Right atrium auricular region (tissue), 2 donors: ENCODE measurements at regions not wholly inside any gene's neighbourhood (a gene's known extent, or its start where the extent isn't known, plus 50 kb on each side); places are given as distances from the start of the nearest gene placed in this dataset.

Experiments used
- DNase-seq: peaks from one replicate; pipeline ENCODE4 v3.0.0-alpha.2; 2019; ENCODE audit warnings: low spot score
- H3K27ac ChIP-seq, 2 donors: fragments of 200-600 bp; sonication (generic); 1 replicate in 1 of 2; 2 replicates in 1 of 2; pipeline ENCODE4 v1.5.1; 2016 to 2019
- H3K27me3 ChIP-seq, 2 donors: fragments of 200-600 bp; sonication (generic); one replicate each; pipeline versions ENCODE4 v1.5.1 to v1.6.0; 2017 to 2019
- H3K36me3 ChIP-seq: fragments of 200-600 bp; sonication (generic); one replicate; pipeline ENCODE4 v1.5.1; 2016
- H3K4me1 ChIP-seq, 2 donors: fragments of 200-600 bp; sonication (generic); one replicate each; pipeline versions ENCODE4 v1.5.1 to v1.6.0; 2017 to 2019
- H3K4me3 ChIP-seq, 2 donors: fragments of 200-600 bp; sonication (generic); 1 replicate in 1 of 2; 2 replicates in 1 of 2; pipeline ENCODE4 v1.5.1; 2017 to 2019; ENCODE audit warnings: mild to moderate bottlenecking in 1 of 2, moderate library complexity in 1 of 2
- H3K9me3 ChIP-seq, 2 donors: fragments of 200-600 bp; sonication (generic); one replicate each; pipeline ENCODE4 v1.5.1; 2019
- CTCF ChIP-seq, 2 donors: fragments of 200-600 bp; sonication (generic); IDR thresholded peaks; one replicate each; pipeline ENCODE4 v1.5.1; 2019; ENCODE audit warnings: antibody characterized with exemption in 2 of 2

- Histone ChIP-seq H3K27ac (no peak overlapping the region), H3K27me3 (no peaks in the 10 kb centered on the region), H3K4me1 (peaks cover 0 to 8% of the 10 kb centered on the region in 2 donors), H3K4me3 (no peak overlapping the region), H3K36me3 (no peaks in the 10 kb centered on the region), H3K9me3 (no peaks in the 10 kb centered on the region)
- DNase-seq = no peak
- no peak for TF ChIP-seq CTCF (IDR thresholded peaks at IDR 0.05)
Measured at GRCh38 chr12:47023311-47023710, 56.1 kb upstream of the PCED1B start.

DNA sequence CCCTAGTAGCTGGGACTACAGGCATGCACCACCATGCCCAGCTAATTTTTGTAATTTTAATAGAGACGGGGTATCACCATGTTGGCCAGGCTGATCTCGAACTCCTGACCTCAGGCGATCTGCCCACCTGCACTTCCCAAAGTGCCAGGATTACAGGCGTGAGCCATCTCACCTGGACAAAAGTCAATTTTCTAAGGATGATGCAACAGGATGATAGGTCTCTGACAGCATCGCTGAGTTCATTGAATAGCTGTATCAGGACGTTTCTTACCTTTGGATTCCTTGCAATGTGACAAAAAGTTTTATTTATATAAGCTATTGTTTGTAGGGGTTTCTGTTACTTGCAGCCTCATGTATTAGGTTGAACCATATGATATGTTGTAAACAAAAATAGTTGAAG lies 55.5 kb upstream of the PCED1B start:
- no peak for TF ChIP-seq CTCF (IDR thresholded peaks at IDR 0.05)
- H3K4me3 ChIP-seq = no peak overlapping the region
- DNase-seq = no peak
- no peaks in the 10 kb centered on the region for H3K9me3 ChIP-seq
- H3K4me1 ChIP-seq = peaks cover 0 to 8% of the 10 kb centered on the region in 2 donors
- H3K27ac ChIP-seq = no peak overlapping the region
- no peaks in the 10 kb centered on the region for H3K27me3 ChIP-seq
- H3K36me3 ChIP-seq = no peaks in the 10 kb centered on the region

DNA sequence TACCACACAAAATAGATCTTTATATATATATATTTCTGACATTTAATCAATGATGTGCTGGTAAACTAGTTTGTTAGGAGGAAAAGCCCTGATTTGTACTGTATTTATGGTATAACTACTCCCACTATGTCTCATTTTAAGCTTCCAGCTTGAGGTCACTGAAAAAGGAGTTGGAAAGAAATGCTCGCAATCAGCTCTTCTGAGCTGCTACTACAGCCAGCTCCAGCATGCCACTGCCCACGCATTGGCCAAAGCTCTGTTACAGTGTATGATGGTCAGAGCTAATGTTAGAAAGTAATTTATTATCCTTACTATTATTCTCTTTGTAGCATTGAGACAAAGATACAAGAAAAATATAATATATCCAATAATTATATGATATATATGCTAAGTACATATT lies 55.0 kb upstream of the PCED1B start:
- no peak for TF ChIP-seq CTCF (IDR thresholded peaks at IDR 0.05)
- no peak for DNase-seq
- Histone ChIP-seq H3K27ac (no peak overlapping the region), H3K4me3 (no peak overlapping the region), H3K4me1 (peaks cover 0 to 8% of the 10 kb centered on the region in 2 donors), H3K36me3 (no peaks in the 10 kb centered on the region), H3K27me3 (no peaks in the 10 kb centered on the region), H3K9me3 (no peaks in the 10 kb centered on the region)

DNA sequence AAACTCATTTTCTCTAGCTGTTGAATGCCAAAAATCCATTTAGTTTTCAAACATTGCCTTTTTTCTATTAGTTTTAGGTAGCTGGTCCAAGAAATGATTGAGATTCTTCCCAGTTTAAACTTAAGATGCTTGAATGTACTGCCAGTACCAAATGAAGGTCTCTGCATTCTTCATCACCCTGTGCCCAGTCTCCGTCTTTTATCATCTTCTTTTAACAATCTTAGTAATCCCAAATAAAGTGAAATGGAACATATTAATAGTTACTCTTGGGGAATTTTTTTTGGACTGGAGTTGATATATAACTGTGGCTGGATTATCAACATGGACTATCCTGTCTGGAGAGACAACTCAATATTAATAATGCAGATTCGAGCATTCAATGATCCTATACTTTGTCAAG lies 54.1 kb upstream of the PCED1B start:
- TF ChIP-seq CTCF (IDR thresholded peaks at IDR 0.05) = no peak
- no peak for DNase-seq
- Histone ChIP-seq H3K27ac (no peak overlapping the region), H3K27me3 (no peaks in the 10 kb centered on the region), H3K4me3 (no peak overlapping the region), H3K9me3 (no peaks in the 10 kb centered on the region), H3K4me1 (peaks cover 0 to 8% of the 10 kb centered on the region in 2 donors), H3K36me3 (no peaks in the 10 kb centered on the region)

DNA sequence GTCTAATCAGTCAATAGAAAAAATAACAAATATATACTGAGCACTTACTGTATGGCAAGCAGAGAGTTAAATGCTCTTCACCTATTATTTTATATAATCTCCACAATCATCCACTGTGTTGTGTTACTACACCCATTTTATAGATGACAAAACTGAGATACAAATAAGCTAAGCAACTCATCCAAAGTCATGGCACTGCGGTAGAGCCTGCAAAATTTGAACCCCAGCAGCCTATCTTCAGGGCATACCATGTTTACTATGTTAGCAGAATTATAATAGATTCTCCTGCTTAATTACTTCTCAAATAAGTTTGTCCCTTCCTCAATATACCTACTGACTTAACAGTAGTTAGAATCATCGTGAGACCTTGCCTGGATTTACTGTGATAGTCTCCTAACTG lies 53.6 kb upstream of the PCED1B start:
- H3K27me3 ChIP-seq = no peaks in the 10 kb centered on the region
- no peaks in the 10 kb centered on the region for H3K36me3 ChIP-seq
- no peak overlapping the region for H3K27ac ChIP-seq
- H3K9me3 ChIP-seq = no peaks in the 10 kb centered on the region
- DNase-seq = no peak
- TF ChIP-seq CTCF (IDR thresholded peaks at IDR 0.05) = no peak
- H3K4me3 ChIP-seq = no peak overlapping the region
- peaks cover 0 to 8% of the 10 kb centered on the region in 2 donors for H3K4me1 ChIP-seq

- H3K36me3 ChIP-seq = no peaks in the 10 kb centered on the region
- H3K27me3 ChIP-seq = no peaks in the 10 kb centered on the region
- no peak overlapping the region for H3K27ac ChIP-seq
- TF ChIP-seq CTCF (IDR thresholded peaks at IDR 0.05) = no peak
- peaks cover 0 to 8% of the 10 kb centered on the region in 2 donors for H3K4me1 ChIP-seq
- H3K9me3 ChIP-seq = no peaks in the 10 kb centered on the region
- DNase-seq = no peak
- no peak overlapping the region for H3K4me3 ChIP-seq
Measured at GRCh38 chr12:47026291-47026690, 53.1 kb upstream of the PCED1B start.
